HG03571 (cell line): ENCODE measurements at regions not wholly inside any gene's neighbourhood (a gene's known extent, or its start where the extent isn't known, plus 50 kb on each side); places are given as distances from the start of the nearest gene placed in this dataset.

Source experiments
- ATAC-seq: cut with Tn5 transposase; IDR thresholded peaks from one replicate; pipeline ENCODE4 v1.9.1; 2021; ENCODE audit not compliant: unreplicated experiment

DNA sequence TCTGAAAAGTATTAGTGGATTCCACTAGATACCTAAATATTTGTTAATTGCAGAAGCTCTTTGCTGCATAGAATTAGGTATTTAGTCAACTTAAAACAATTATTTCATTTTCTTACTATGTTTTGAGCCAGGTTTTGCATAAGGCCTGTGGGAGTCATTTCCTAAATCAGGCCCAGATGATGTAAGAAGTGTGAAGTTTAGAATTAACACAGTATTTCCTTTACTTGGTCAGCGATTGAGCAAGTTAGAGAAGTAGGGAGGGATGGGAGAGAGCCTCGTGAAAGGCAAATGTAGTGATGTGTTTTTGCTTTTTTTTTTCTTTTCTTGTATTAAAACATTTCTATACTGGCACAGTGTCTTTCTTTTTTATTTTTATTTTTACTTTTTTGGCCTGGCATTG, 711.1 kb downstream of the HDGFL1 start:
- ATAC-seq: no peak

DNA sequence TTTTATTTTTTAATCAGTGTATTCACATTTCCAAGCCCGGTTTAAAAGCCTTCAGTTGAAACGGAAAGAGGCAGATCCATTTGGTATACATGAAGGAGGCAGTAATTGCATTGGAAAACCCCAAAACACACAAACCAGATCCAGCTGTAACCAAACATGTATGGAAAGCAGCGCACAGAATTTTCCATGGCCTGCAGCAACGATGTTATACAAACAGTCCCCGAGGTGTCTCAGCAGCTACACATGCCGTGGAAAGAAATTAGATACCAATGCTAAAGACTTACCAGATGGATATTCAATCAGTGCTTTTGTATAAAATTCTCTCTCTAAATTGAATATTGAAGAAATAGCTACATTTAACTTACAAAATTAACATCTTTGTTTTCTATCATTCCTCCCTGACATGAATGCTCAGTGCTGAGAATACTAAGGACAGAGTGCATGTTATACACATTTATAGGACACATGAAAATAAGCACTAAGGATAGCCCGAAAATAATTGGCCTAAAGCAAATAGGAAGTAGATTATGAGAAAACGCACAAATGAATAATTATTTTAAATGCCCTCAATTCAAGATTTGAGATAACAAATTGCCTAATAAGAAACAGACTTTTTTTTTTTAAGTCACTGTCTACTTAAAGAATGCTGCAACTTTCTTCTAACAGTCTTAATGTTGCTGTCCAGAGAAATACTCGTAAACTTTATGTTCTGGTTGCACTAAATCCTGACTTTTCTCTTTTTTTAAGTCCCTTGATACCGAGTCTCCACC, 713.1 kb downstream of the HDGFL1 start:
- ATAC-seq: no peak

DNA sequence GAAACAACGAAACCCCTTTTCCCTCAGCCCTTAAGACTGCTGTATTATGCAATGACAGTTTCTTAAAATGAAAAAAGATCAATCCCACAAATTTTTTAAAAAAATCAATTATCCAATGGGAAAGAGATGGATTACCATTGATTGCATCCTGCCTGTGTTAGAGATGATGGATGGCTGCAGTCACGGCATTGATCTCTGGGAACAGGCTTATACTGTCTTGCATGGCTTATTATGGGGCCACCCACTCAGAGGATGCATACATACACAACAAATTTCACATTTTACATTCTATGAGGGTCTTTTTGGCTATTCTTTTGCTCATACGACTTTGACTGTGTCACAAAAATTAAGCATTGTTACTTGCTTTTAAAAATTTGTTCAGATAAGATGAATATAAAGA, 724.3 kb downstream of the HDGFL1 start:
- ATAC-seq: no peak

DNA sequence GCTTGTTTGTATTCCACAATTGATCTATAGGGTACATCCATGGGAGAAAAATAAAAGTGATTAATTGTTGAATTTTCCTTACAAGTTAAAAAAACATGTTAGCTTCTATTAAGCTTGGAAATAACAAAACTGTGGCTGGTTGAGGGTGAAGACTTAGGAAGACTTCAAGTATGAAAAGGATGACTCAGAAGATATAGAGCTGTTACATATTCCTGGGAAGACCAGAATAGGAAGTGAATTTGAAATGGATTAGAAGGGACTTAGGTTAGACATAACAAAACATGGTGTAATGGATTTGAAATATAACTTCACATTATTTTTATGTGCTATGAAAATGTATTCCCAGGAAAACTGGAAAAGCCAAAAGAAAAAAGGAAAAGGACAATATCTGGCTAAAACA, 732.2 kb downstream of the HDGFL1 start:
- no peak for ATAC-seq

DNA sequence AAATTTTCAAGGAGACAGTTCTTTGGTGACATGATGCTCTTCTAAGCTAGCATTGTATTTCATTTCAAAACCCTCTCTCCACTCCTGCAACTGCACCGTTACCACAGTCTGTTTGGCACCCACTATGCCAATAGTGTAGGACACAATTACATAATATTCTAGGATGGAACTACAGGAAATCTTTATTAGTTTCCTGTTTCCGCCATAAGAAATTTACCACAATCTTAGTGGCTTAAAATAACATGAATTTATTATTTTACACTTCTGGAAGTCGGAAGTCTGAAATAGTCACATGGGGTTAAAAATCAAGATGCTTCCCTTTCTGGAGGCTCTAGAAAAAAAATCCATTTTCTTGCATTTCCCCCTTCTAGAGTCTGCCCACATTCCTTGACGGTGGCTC, 733.1 kb downstream of the HDGFL1 start:
- ATAC-seq: no peak

DNA sequence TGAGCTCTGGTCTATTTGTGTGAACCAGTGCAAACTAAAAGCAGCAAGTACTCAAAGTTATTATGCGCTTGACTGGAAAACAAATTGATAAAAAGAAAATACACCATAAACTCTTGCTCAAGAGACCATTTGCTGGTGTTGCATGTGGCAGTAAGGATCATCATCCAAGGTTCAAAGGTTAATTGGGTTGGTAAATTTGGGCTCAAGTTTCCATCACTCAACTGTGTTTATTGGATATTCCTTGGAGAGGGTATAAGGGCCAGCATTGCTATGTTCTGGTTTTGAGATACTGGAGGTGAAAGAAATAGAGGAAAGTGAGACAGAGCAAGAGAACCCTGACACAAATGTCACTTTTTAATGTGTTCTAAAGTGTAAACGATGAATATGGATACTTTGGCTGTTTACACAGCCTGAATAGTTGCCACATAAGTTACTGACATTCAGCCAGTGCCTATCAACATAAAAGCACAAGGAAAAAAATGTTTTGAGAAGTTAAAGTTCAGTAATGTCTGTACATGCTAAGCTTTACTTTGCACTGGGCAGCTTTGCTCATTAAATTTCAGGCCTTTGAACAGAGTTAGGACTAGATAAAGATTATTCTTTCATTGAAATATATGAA, 736.1 kb downstream of the HDGFL1 start:
- no peak for ATAC-seq

DNA sequence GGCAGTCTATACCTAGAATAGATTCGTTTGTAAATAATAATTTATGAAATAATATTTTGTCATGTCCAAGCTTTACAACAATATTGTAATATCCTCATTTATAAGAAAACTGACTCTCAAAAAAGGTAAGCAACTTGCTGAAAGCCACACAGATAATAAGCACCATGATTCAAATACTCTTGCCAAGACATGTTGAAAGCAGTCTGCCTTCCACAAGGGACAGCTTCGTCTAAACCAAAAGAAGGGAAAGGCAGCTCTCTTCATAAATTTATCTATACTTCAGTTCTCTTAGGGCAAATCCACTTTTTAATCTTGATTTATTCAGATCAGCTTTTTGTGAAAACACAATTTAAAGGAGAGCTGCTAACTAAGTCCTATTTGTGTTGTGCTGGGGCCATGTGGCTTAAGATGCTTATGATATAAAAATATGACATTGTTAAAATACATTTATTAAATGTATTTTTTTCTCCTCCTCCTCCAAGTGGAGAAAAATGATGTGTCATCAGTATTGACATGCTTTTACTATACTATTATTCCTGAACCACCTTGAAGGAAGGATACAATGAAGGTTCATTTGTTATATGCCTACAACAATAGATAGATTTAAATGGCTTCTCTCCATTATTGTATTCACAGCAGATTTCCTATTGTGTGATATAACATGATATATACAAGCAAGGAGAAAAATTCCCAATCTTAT, 737.0 kb downstream of the HDGFL1 start:
- no peak for ATAC-seq

DNA sequence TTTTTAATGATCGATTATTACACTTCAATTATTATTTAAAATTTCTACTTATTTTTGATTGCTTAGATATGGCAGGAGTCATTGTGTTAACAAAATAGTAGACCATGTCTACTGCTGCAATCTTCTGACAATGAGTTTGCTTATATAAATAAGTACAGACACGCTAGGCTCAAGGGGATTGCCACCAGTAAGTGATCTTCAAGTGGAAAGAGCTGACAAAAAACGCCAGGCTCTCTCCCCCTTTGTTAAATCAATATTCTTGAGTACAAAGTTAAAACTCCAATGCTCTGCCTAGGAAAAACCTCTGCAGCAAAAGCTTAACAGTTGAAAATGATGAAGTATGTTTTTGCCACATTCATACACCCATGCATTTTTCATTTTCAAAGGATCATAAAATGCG, 738.1 kb downstream of the HDGFL1 start:
- ATAC-seq: no peak

DNA sequence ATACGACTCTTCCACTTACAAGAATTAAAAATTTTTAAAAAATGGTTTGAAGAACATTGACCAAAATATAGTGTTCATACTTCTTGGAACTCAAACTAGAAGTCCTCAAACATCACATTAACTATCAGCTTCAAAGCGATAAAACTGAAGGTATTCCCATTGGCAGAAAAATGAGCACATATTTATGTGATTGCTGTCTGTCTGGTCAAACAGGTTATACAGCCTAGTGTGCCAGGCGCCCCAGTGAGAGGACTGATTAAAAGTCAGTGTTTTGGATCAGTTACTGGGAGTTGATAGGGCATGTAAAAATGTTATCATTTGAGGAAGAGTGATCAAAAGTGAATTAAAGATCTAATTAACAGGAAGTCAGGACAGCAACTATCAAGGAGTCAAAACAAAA, 738.8 kb downstream of the HDGFL1 start:
- no peak for ATAC-seq

DNA sequence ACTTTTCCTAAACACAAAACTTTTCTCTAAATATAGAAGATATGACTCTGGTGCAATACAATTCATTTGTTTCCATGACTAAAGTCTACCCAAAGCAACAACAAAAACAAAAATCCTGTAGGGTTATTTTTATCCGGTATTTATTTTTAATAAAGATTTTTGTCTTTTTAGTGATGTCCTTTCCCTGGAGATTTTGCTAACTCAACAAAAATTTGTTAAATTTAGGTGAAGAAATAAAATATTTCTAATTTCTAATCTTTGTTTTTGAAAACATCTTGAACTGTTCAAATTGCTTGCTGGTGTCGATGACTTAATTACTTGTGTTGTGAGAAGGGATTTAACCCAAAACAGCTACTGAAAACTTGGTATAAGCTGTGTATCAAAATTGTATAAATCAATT, 741.8 kb downstream of the HDGFL1 start:
- no peak for ATAC-seq

DNA sequence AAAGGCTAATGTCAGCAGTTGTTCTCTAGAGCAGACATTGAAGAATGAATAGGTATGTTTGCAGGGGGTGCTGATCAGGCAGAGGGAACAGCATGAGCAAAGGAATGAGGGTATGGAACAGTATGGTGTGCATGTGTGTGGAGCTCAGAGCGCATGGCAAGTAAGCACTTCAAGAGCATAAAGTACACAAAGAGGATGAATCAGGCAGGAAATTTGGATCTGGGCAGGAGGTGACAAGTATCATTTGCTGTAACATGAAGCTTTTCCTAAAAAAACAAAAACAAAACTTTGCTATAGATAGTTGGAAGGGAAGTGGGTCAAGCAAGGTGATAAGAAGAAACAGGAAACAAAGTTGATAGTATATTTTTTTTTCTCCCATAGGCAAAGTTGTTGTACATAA, 746.8 kb downstream of the HDGFL1 start:
- no peak for ATAC-seq

DNA sequence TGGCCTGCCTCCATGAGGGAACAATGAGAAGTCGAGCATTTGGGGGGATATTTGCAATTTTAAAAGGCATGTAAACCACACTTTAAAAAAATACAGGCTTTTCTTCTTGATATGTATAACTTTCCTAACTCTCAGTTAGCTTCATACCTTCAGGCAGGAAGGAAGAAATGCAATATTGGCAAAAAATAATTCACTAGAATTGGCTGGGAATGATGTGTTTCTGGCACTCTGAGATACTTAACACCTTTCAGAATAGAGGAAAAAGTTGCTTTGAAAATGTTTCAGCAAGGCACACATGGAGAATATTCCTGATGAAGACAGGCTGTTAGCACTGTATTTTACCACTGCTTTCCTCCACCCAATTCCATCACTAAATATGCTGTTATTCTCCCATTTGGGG, 747.6 kb downstream of the HDGFL1 start:
- no peak for ATAC-seq

DNA sequence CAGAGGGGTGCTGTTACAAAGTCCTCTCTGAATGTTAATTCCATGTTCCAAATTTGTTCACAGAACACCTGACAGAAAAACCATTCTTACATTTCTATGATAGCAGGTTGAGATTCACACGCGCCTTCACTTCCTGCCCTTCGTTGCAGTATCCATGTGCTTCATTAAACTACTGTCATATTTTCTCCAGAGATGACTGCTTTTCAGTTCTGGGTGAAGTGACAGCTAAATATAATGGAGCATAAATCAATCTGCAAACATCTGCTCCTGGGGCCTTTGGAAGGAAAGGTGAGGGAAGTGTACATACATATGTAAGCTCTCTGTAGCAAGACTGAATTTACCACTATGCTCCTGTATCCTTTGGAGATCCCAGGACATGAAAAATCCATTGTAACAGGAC, 750.2 kb downstream of the HDGFL1 start:
- ATAC-seq: no peak

DNA sequence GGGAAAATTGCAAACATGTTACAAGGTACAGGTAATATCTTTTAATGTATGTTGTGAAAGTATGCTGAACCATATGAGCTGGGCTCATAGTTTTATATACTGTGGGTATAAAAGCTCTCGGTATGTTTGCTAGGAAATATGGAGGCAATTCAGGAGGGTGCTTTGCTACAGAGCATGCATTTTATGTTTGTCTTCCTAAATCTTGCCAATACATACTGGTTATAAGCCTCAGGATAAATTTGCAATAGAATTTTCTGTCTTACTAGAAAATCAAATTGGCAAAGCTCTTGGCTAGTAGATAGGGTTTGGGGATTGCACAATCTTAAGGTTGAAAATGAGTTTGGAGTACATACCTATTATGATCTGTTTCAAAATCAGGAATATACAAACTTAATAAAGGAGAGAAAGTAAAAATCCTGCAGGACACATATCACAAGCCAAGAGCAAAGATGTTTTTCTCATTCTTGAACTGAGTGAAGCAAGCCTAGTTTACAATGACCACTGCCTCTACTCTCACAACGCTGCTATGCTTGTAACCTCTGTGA, 751.2 kb downstream of the HDGFL1 start:
- no peak for ATAC-seq

DNA sequence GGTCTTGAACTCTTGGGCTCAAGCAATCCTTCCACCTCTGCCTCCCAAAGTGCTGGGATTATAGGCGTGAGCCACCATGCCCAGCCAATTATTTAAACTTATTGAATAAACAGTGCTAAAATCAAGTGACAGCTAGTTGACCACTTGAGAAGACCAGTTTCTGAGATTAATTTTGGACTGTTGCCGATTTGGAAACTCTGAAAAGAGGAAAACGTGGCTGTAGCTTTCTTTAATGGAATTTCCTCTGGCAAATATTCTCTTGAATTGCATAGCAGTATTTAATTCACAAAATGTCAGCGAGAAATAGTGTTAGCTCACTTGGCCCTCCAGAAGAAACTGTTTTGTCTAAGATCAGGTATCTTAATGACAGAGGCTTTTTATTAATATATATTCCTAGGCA, 754.5 kb downstream of the HDGFL1 start:
- no peak for ATAC-seq

DNA sequence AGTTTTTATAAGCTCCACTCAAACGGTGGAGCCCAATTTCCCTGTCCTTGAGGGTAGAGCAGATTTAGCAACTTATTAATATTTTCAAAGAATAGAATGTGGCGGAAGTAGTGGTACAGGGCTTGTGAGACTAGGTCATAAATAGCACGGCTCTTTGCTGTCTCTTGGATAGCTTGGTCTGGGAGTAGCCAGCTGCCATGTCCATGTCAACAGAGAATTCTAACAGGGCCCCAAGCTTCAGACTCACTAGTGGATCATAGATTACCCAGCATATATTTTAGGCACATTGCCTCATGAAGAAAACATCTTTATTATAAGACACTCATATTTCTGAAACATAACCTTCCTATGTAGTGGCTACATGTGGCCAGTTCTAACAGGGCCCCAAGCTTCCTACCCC, 755.7 kb downstream of the HDGFL1 start:
- no peak for ATAC-seq

DNA sequence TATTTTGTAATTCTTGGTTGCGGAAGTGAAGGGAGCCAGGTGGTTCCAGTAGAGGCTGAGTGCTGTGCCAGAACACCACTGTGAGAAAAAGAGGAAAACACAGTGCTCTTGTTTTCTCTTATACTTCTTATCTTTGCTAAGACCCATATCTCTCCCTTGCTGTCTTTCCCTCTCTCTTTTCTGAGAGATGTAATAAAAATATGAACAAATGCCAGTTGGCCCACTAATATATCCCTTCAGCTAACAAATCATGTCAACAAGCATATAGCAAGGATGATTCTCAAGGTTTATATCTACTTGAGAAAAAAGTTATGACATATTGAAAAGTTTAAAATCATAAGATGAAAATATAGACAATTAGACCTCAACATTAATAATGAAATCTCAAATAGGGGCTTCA, 758.3 kb downstream of the HDGFL1 start:
- ATAC-seq: no peak

DNA sequence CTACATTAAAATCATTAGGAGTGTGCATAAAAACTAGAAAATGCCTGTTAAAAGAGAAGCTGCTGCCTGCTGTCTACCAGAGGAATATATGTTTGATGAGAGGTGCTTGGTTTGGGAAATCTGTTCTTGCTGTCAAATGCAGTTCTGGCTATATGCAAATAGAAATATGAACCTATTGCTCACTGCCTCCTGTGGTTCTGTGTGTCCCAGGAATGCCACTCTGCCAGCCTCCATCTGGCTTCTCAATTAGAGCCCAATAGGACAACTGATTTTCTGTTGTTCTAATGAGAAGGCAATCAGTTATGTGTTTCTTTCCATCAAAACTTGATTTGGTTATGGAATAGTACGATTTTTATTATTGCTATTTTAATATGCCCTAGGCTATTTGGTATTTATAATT, 759.7 kb downstream of the HDGFL1 start:
- ATAC-seq: no peak

DNA sequence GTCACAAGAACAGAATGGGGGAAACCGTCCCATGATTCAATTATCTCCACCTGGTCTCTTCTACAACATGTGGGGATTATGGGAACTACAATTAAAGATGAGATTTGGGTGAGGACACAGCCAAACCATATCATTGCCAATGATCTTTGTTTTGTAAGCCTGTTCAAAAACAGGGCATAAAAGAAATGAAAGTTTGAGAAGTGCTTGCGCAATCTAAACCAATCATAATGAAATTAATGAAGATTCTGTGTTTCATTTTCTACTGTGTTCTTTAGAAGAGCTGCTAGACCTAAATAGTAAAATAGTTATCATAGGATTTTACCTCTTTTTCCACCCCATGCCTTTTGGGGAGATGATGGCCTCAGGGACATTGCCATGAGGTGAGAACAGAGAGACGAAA, 761.3 kb downstream of the HDGFL1 start:
- ATAC-seq: no peak

DNA sequence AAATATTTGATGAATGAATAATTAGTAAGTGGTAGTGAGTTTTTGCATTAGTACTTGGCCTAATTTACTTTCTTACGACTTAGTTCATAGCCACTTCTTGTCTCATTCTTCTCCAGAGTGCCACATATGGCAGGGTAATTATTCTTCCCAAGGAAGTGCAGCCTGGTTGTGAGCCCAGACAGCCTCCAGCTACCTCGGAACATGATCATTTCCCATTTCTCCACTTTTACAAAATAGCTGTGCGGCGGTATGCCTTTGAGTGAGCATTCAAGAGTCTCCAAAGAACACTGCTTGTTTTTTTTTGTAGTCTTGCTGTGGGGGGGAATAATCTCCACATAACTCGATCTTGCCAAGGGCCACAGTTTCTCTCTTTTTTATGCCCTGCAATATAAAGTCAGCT, 765.0 kb downstream of the HDGFL1 start:
- no peak for ATAC-seq

DNA sequence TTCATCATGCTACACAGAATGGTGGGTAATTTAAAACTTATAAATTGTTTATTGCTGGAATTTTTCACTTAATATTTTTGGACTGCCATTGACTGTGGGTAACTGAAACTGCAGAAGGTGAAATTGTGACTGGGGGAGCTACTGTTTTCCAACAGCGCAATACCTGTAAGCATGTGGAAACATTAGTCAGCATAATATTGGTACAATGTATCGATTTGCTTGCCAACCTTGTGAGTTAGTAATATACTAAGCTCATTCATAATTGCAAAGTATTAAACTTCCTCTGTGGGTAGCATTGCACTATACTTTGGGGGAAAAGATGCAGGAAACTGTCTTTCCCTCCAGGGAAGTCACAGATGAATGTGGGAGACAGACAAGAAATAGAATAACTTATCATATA, 766.5 kb downstream of the HDGFL1 start:
- no peak for ATAC-seq

DNA sequence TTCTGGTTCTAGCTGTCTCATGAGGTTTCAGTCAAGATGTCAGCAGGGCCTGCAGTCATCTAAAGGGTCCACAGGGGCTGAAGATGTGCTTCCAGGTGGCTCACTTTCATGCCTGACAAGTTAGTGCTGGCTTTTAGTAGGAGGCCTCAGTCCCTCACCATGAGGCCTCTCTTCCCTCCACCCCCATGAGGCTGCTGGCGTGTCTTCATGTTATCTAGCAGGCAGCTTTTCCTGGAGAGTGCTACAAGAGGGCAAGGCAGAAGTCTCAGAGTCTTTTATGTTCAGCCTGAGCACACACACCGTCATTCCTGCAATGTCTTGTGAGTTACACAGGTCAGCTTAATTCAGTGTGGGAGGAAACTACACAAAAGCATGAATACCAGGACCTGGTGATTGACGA, 769.9 kb downstream of the HDGFL1 start:
- no peak for ATAC-seq
